HCEC 1CT (cell line): ENCODE measurements at regions not wholly inside any gene's neighbourhood (a gene's known extent, or its start where the extent isn't known, plus 50 kb on each side); places are given as distances from the start of the nearest gene placed in this dataset.
A peak's percentile ranks its signal among the peaks of the same experiment; 100 is the strongest.
"Not testable (repeated sequence)": the region's sequence is repeated elsewhere in the genome, so short reads cannot be mapped to it uniquely, and the experiment has no call there.

Experiments
- DNase-seq: peaks from one replicate; pipeline ENCODE4 v3.0.0-alpha.2; 2017

GRCh38 chr4:71214578-71214977 is 124.2 kb upstream of the SLC4A4 start:
- DNase-seq: no peak

DNA sequence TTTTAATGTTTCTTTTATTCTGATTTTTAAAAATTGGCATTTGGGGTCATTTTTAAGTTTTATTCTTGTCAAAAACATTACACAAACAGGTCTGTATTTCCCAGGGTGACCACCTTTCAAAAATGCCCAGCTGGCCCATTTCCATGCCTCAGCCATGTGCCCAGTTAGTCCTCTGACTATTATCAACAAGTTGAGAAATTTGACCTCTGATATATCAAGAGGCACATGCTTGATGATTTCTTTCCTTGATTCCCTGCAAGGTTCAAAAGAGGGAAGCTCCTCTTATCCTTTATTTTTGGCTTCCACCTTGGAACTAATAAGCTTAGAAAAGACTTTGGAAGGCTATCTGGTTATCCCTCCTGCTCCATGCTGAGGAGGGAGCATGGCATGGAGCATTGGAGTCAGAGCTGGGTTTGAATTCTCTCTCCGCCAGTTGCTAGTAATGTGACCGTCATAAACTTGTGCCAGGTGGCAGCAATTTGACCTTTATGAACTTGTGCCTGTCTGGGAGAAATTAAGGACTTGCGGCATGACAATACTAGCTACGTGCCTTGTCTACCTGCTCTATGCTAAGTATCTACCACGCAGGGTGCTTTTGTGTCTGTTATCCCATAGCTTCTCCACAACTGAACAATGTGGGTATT is 122.4 kb upstream of the SLC4A4 start:
- DNase-seq: no peak

DNA sequence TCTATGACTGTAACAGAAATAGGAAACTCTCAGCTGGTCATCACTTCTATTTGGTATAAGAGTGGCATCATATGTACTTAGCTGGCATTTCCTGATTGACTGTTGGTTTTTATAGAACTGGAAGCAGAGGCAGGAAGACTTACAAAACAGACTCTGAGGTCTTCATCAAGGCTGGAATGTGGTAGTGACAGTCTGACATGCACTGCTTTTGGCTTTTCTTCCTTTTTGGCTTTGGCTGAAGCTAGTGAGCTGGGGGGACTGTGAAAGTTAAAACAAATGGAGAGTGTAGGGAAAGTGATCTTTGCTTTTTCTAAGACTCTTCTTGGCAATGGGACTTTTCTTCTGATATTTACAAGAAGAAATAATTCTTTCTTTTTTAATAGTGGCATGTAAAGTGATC is 121.1 kb upstream of the SLC4A4 start:
- no peak for DNase-seq

DNA sequence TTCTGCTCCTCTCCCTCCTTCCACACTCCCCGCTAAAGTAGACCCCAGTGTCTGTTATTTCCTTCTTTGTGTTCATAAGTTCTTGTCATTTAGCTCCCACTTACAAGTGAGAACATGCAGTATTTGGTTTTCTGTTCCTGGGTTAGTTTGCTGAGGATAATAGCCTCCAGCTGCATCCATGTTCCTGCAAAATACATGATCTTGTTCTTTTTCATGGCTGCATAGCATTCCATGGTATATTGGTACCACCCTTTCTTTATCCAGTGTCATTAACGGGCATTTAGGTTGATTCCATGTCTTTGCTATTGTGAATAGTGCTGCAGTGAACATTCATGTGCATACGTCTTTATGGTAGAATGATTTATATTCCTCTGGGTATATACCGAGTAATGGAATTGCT is 118.0 kb upstream of the SLC4A4 start:
- DNase-seq: not testable (repeated sequence)

DNA sequence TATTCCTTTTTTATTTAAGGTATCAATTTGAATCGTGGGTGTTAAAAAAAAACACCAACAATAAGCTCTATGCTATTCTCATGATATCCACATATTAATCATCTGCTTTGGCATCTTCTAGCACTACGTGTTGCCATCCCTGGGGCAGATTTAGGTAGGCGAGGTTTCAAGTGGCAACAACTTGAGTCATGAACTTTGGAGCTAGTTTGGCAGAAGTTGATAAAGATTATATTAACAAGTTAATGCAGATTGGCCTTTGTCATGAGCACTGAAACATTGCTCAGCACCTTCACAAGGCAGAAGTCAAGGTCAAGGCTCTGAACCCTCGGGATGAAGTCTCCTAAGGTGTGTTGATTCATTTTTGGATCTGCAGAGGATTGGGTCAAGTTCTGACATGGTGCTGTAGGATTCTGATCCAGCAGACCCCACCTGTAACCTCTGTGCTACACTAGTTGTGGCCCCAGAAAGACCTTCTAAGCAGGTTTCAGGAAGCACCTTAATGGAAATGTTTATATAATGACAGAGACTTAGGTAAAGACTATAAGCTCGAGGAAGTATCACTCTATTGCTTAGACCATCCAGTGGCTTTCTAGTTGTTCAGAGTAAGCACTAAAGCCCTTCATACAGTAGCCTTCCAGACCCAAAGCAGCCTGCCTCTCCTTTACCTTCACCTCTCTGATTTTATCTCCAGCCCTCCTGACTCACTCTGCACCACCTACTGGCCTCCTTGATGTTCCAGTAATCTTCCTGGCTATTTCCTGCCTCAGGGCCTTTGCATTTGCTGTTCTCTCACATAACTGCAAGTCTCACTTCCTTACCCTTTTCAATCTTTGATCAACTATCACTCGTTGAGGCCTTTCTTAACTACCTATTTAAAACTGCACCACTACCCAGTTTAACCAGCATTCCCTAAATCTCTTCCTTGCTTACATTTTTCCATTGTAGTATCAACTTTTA is 117.0 kb upstream of the SLC4A4 start:
- no peak for DNase-seq

DNA sequence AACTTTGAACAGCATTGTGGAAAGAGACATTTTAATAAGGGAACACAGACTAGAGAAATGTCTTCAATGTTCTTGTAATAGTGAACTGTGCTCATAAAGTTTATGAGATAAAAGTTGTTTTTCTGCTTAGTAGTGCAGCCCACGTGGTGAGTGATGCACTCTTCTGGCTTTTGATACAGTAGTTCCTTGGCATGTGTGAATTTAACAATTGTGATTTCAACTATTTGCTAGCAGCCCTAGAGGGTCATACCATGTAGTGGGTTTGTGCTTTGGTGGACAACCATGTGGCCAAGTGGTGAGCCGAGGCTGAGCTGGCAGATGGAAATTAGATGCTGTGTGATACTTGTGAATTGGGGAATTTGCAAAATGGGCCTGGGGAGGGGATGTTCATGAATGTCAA is 116.2 kb upstream of the SLC4A4 start:
- no peak for DNase-seq

DNA sequence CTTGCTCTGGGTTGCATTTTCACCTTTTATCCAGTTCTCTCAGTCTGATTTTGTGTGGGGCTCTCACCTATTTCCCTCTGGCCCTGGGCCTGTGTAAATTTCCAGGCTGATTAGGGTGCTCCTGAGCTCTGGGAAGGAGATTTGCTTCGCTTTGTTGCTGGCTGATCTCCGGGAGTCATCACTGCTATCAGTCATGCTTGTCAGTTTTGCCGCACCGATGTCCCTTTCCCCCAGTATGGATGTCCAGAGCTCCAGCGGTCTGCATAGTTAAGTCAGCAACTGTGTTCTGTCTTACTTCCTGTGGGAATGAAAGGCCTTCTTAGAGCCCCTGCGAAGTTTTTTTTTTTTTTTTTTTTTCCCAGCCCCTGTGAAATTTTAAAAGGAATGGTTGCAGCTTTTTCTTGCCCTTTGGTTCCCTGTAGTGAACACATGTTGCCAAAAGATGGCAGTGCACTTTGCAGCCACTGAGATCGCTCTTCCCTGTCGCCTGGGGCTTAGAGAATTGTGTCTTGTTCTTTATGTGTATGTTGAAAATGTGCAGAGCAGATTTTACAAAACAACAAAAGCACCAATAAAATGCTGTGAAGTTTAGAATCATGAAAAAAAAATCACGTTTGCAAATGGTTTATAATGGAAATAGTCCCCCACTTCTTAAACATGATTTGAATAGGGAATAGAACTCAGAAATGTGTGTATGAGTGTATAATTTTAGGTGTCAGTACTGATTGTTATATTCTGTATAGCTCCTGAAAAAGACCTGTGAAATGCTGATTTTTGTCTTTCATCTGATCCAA is 109.1 kb upstream of the SLC4A4 start:
- peak; percentile 46 for DNase-seq

DNA sequence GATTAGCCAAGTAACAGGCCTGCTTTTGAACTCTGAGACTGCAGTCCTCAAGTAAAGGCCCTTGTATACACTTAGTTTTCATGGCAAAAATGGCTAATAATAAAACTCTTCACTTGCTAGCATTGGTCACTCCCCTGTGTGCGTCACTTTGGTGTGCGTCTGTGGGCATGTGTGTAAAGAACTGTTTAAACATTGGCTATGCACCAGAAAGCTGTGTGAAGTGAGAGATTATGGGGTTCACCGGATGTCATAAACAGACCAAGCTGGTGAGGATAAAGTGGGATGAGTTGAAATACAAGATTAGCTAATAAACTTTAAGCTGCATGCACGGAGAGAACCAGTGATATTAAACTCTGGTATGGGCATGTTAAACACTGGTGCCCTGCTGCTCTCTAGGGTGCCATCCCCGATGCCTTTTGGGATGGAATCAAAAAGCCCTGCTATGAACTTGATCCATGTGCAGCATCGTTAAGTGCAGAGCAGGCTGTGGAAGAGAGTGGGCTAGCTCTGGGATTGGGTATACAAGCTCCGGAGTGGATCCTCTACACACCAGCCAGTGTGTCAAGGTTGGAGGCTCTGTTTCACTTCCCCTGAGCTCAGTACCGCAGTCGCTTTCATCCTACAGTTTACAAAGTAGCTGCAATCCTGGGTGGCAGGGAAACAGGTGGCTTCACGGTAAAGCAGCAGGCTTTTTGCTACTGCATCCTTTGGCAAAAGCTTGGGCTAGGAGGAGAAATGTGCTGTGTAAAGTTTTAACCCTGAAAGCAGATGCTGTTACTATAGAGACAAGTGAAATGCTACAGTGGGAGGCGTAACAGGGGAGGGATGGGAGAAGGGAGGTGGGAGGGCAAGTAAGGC is 108.3 kb upstream of the SLC4A4 start:
- DNase-seq: peak; percentile 37

DNA sequence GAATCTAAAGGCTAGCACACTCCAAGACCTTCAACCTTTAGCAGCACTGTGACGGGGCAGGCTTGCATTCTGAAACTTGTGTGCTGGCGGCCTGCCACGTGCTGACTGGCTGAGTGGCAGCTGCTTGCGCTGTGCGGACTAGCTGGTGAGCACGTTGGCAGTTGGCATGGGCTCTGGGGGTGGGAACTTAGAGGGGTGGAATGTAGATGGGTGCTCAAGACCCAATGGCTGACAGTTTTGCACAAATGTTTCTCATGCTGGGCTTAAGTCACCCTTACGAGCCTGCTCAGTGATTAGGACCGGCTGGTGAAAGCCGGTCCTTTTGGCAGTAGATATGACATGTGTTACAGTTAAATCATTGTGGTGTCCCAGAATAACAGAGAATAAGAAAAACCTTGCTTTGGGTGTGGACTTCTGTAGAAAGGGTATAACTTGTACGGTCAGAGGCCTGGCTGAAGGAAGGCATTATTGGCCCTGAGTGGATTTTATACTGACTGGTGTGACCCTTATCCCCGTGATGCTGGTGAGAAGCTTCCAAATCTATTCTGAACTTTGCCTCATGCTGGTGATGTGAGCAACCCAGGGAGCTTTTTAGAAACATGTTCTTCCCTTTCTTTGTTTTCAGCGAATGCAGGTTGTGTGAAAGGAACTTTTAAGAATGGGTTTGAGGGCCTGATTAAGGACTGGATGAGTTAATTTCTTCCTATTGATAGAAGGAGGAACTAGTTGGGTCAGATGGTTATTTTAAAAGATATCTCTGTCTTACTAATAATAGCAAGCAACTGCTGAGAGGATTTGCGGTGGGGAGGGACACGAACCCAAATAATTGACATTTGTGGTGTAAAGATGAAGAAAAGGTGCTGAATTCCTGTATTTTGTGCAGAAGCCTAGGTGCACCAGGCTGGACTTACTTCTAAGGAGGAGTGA is 107.4 kb upstream of the SLC4A4 start:
- DNase-seq: peak; percentile 46

DNA sequence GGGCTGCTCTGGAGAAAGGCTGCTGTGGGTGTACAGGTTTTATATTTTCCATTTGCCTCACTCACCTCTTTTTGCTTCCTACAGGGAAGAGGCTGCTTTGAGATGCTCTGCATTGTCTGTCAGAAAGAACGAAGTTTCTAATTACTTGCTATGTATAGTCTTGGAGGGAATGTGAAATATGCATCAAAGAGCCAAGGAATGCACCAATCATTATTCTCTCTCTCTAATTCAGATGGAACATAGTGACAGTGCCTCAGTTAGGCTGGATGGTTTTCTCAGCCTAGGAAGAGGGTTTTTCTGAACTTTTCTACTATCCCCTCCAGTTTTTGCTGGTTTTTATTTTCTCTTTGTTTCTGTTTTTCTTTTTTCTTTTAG is 106.8 kb upstream of the SLC4A4 start:
- DNase-seq: no peak

DNA sequence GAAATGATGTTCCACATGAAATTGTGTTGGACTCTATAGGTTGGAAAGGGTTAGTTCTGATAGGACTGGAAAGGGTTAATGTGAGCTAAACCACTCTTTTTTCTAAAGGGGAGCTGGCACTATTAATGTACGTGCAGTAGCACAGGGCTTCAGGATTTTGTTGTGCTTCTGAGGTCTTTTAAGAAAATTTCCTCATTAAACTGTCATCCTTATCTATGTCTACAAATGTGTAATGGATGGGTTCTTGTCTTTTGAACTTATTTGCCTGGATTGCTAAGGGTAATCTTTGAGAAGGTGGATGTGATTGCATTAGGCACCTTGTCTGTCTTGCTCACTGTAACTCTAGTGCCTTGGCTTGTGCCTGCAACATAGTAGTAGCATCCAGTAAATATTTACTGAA is 106.0 kb upstream of the SLC4A4 start:
- DNase-seq: no peak

DNA sequence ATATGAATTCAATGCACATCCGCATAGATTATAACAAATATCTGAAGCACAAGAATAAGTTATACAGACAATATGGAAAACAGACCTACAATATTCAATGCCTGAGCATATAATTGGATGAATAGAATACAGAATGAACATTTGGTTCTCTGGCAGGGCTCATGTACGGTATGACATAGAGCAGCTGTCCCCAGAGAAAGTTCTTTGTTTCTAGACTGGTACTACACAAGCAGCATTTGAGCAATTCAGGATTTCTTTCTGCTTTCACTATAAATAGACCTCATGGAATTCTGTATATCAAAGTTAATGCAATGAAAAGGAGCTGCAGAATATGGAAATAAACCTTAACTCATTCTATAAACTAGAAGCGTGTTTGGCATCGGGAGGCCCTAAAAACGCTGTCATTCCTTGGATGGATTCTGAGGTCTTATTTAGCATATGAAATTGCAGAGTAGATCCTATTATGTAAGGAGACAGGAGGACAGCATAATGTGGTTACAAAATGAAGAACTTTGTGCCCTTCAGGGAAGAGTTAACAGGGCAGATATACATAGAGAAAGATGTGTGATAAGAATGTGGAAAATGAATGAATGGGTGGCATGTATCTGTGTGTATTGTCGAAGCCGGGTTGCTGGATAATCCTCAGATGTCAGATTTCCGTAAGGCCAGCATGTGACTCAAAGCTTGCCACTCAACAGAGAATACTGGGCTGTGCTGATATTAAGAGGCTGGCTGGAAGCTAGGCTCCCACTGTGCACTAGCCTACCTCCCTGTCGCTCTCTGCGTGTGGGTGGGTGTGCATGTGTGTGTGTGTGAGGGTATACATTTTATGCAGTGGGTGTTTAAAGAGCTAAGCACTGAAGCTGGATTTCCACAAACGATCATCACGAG is 103.3 kb upstream of the SLC4A4 start:
- no peak for DNase-seq

DNA sequence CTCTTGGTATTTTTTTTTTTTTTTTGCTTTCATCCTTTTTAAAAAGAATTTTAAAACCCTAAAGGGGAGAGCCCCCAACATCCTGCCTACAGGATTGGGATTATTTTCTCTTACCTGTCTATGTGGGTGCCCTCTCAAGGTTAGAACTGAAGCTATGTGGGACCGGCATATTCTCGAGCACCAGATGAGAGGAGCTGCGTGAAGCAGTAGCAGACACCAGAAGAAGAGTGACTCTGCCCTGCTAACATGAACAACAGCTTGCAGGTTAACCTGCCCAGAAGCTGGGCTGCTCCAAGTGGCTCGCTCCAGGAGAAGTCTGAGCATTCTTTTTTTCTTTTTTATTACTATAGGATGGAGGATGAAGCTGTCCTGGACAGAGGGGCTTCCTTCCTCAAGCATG is 102.6 kb upstream of the SLC4A4 start:
- DNase-seq: no peak

DNA sequence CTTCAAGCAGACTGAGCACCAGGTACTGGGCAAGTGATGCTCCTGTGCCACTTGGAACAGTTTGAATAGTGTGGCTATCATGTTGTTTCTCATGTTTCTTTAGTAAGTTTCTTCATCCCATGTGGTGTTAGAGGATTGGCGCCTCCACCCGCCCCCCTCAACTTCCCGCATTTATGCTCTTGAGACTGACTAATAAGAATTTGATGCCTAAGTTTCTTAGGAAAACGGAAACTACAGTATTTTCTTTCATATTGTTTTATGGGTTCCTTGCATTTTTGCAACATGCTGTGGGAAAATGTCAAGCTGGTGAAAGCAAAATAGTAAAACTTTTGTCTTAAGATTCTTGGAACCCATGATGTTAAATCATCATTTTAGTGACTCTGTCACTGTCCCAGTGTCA is 101.2 kb upstream of the SLC4A4 start:
- no peak for DNase-seq

- DNase-seq: peak; percentile 35
These were observed 99.5 kb upstream of the SLC4A4 start for GRCh38 chr4:71239365-71239764.

DNA sequence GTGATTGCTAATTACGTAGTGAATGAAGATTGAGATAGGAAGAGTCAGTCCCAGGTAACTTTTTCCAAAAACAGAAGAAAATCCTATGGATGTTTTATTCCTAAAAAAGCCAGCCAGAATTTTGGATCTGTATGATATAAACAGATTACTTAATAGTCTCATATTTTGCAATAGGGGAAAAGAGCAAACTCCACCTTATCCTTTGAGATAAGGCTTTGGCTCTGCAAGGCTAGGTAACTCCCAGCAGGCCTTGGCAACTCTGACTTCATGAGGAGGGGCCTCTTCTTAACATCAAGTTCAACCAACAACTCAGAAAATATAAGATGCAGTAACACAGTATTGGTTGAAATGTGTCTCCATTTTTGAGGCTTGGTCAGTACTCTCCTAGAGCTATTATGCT is 98.7 kb upstream of the SLC4A4 start:
- no peak for DNase-seq

- no peak for DNase-seq
These were observed 97.1 kb upstream of the SLC4A4 start for GRCh38 chr4:71241501-71242288.

DNA sequence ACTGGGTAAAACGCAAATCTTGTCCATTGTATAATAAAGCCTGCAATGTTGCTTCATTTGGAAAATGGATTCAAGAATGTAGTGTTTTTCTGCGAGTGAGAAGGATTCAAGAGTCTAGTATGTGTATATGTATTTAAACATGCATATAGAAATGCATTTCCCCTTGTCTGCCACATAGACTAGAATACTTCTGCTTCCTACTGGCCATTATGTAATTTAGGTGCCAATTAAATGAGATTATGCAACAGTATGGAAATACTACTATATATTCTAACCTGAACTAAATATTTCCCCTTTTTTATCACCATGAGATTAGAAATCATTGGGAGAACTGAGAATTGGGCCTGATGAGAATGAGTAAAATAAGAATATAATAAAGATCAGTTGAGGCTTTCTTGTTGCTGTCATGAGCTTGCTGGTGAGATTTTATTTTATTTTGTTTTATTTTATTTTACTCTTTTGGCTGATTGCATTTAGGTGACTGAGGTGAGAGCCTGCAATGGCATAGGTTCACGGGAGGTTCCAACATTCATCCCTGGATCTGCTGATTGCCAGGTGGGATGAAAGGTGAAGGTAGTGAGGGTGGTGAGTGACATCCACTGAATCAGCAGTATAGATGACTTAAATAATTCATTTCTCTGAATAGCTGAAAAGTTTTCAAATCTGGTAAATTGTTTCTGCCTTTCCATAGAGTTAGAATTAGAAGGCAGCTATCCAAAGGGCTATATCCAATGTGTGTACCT is 95.6 kb upstream of the SLC4A4 start:
- no peak for DNase-seq

GRCh38 chr4:71247706-71248105 is 91.1 kb upstream of the SLC4A4 start:
- no peak for DNase-seq
